ENCODE measurements at regions not wholly inside any gene's neighbourhood (a gene's known extent, or its start where the extent isn't known, plus 50 kb on each side); places are given as distances from the start of the nearest gene placed in this dataset.

DNA sequence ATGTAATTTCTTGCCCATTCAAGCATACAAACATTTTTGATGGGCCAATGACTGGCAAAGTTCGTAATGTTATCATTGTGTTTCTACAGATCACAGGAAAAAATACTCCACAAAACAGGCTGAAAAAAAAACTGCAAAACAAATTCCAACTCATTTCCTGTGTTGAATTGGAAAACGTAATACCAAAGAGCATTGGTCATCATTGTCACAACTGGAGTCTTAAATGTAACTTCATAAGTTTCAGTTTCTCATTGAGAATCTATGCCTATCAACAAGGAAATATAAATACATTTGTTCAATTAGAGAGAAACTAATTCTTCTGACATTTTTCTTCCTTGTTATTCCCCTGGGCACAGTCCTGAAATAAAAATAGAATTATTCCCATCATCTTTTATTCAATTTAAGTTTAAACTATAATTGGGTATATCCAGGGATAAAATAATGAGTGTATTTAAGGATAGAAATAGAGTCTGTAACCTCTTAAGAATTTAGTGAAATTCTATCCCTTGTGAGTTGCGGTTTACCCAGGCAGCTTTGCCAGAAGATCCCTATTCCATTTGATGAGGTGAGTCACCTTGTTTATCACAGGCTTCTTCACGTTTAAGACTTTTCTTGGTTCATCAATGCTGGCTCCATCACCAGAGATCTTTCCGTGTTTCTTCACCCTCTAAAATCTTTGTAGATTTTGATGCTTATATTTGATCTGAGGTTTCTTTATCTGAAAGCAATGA, 112.7 kb upstream of the ITGA1 start:
- in situ Hi-C loops (cut with MboI; ENCODE audit: low pct_unique_long_range_greater_than_20kb in 2 of 9, low sequenced_read_pairs in 9 of 9, unreplicated experiment in 9 of 9): loop anchor here in 4 of 9 experiments (25.0 kb wide), 4 partner anchors 112 to 1713 kb away; partner anchors contain the start of genes ITGA1 (in 1 of the 4) and PELO (in 1 of the 4)
- Histone ChIP-seq H3K27ac (no peak overlapping the region), H3K4me1 (replicated peaks in 1 of 2) (no peaks in the 10 kb centered on the region), H3K4me3 (no peak overlapping the region)
- WGBS, 10 experiments: 29 to 97% (median 82%) methylated on average over 1 to 5 of the region's 5 CpGs
- ATAC-seq (replicated peaks in 6 of 8): peak in 1 of 8 experiments; percentile 27

DNA sequence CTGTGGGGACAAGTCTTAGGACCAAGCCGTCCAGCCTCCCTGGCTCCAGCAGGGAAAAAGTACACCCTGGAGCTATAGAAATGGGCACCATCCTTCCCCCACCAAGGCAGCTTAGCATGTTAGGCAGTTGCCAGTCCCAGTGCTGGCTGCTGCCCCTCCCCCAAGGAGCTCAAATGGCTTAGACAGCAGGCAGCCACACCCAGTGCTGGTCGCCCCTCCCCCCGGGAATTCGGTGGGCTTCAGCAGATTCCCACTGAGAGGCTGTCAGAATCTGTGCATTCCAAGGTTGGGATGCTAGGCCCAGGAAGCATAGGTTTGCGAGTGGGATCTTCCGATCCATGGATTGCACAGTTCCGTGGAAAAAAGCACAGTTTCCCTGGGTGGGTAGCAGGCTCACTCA, 105.2 kb upstream of the ITGA1 start:
- no peak for ATAC-seq (replicated peaks in 6 of 8)
- H3K4me3 ChIP-seq: no peak overlapping the region
- in situ Hi-C loops (cut with MboI; ENCODE audit: low pct_unique_long_range_greater_than_20kb in 2 of 9, low sequenced_read_pairs in 9 of 9, unreplicated experiment in 9 of 9): loop anchor here in 1 of 9 experiments (25.0 kb wide), 2 partner anchors 105 to 230 kb away; partner anchors contain the start of genes ITGA1 and PELO
- 33 to 100% (median 59%) methylated on average over 1 to 5 of the region's 7 CpGs; no CpG with 5 or more reads in 6 of the 10 experiments for WGBS, 10 experiments
- no peak overlapping the region for H3K27ac ChIP-seq
- H3K4me1 ChIP-seq (replicated peaks in 1 of 2): no peaks in the 10 kb centered on the region

DNA sequence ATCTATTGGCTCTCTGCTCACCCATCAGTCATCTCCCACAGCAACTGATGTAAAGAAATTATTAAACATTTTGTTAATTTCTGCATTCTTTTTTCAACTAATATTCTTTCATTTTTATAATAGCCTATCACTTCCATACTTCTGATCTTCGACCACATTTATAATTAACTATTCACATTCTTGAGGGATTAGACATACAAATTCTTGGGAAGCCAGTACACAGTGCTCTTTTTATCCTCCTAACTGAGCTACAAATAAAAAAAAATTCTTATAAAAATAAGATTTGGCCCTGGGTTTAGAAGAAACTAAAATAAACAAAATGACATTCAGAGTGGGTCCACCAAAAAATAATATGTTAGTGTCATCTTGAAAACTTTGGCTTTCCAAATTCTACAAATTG, 103.7 kb upstream of the ITGA1 start:
- 17 to 100% (median 50%) methylated on average over 1 of the region's 1 CpG; no CpG with 5 or more reads in 2 of the 10 experiments for WGBS, 10 experiments
- no peak for ATAC-seq (replicated peaks in 6 of 8)

DNA sequence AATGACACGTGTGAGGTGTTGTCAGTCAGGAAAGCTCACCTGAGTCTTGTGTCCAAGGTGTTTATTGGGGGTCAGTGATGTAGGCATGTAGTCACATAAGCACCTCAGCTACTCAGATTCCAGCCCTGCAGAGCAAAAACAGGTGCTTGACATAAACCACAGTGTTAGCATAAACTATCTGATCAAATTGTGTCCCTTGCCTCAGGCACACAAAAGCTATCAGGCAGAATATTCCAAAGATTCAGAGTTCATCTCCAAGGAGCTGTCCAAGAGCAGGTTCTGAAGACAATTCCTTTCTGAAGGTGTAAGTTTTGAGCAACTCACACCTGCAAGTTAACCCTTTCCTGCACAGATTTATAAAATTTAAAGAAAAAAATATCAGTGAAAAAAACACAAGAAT, 102.2 kb upstream of the ITGA1 start:
- in situ Hi-C loops (cut with MboI; ENCODE audit: low pct_unique_long_range_greater_than_20kb in 2 of 9, low sequenced_read_pairs in 9 of 9, unreplicated experiment in 9 of 9): loop anchor here in 1 of 9 experiments (25.0 kb wide), 2 partner anchors 102 to 227 kb away; partner anchors contain the start of genes ITGA1 and PELO
- 40 to 67% methylated on average over 1 of the region's 1 CpG; no CpG with 5 or more reads in 8 of the 10 experiments for WGBS, 10 experiments
- Histone ChIP-seq H3K4me1 (replicated peaks in 1 of 2) (no peaks in the 10 kb centered on the region), H3K27ac (no peak overlapping the region), H3K4me3 (no peak overlapping the region)
- peak in 2 of 8 experiments; percentile 56 to 67 for ATAC-seq (replicated peaks in 6 of 8)

More for the DNA sequence above, 103.7 kb upstream of the ITGA1 start:
- in situ Hi-C loops (cut with MboI; ENCODE audit: low pct_unique_long_range_greater_than_20kb in 2 of 9, low sequenced_read_pairs in 9 of 9, unreplicated experiment in 9 of 9): loop anchor here in 1 of 9 experiments (25.0 kb wide), 2 partner anchors 103 to 228 kb away; partner anchors contain the start of genes ITGA1 and PELO
- H3K4me1 ChIP-seq (replicated peaks in 1 of 2): no peaks in the 10 kb centered on the region
- no peak overlapping the region for H3K27ac ChIP-seq
- H3K4me3 ChIP-seq: no peak overlapping the region

DNA sequence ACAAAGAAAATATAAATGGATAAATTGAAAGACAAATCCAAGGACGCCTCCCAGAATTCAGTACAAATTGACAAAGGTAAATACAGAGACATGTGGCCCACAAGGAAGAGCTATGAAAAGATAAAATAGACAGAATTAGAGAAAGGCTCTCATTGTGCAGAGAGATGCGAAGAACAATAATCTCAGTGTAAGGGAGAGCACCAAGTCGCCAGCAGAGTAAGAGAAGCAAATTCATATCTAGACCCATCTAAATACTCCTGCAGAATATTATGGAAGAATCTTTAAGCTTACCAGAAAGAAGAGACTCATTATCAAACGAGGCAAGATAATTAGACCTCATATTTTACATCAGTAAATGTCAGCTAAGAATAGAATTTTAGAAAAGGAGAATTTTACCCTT, 101.7 kb upstream of the ITGA1 start:
- Histone ChIP-seq H3K4me1 (replicated peaks in 1 of 2) (no peaks in the 10 kb centered on the region), H3K4me3 (no peak overlapping the region), H3K27ac (no peak overlapping the region)
- in situ Hi-C loops (cut with MboI; ENCODE audit: low pct_unique_long_range_greater_than_20kb in 2 of 9, low sequenced_read_pairs in 9 of 9, unreplicated experiment in 9 of 9): loop anchor here in 1 of 9 experiments (25.0 kb wide), 2 partner anchors 101 to 226 kb away; partner anchors contain the start of genes ITGA1 and PELO
- WGBS, 10 experiments: 62 to 100% (median 72%) methylated on average over 1 to 4 of the region's 4 CpGs
- no peak for ATAC-seq (replicated peaks in 6 of 8)

DNA sequence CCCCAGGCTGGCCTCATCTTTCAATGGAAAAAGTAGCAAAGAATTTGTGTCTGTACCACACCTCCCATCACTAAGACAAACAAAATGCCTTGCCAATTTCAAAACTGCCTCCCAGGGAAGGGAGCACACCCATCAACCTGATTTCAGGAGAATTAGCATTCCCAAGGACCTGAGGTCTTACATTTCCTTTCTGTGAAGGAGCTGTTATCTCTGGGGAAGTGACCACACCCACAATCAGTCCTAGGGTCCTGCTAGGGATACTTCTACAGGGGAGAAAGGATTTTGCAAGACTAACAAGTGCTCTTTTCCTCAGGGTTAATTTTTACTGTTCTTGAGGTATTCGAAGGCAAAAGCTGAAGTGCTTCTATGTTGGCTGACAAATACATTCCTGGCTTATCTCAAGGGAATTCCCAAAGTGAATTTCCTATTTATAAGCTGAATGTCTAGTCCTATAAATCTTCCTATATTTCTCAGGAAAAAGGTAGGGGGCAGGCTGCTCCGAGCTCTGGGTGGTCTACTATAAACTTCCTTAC, 97.4 kb upstream of the ITGA1 start:
- in situ Hi-C loops (cut with MboI; ENCODE audit: low pct_unique_long_range_greater_than_20kb in 2 of 9, low sequenced_read_pairs in 9 of 9, unreplicated experiment in 9 of 9): loop anchor here in 1 of 9 experiments (25.0 kb wide), 2 partner anchors 97 to 222 kb away; partner anchors contain the start of genes ITGA1 and PELO
- peak in 2 of 8 experiments; percentile 19 to 72 for ATAC-seq (replicated peaks in 6 of 8)
- H3K4me3 ChIP-seq: no peak overlapping the region
- 4 to 90% (median 71%) methylated on average over 1 to 2 of the region's 2 CpGs; no CpG with 5 or more reads in 2 of the 10 experiments for WGBS, 10 experiments
- H3K4me1 ChIP-seq (replicated peaks in 1 of 2): peaks cover 0 to 6% of the 10 kb centered on the region in 2 donors
- no peak overlapping the region for H3K27ac ChIP-seq

DNA sequence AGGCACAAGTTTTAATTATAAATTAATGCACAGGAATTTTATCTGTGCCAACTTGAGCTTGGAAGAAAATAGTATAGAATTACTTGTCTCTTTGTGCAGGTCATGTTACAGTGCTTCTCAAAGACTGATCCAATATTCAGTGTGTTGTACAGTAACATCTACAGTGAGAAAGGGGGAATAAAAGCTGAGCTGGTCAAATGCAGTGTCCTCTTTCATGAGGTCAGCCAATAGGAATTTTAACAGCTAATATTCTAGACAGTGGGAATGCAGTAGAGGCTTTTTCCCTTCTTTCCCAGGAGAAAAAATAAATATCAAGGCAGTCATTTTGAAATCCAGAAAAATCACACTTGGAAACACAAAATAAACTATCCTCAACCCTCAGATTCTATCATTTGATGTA, 95.7 kb upstream of the ITGA1 start:
- in situ Hi-C loops (cut with MboI; ENCODE audit: low pct_unique_long_range_greater_than_20kb in 2 of 9, low sequenced_read_pairs in 9 of 9, unreplicated experiment in 9 of 9): loop anchor here in 1 of 9 experiments (25.0 kb wide), 2 partner anchors 95 to 220 kb away; partner anchors contain the start of genes ITGA1 and PELO
- Histone ChIP-seq H3K4me3 (no peak overlapping the region), H3K4me1 (replicated peaks in 1 of 2) (peaks cover 0 to 6% of the 10 kb centered on the region in 2 donors), H3K27ac (no peak overlapping the region)
- ATAC-seq (replicated peaks in 6 of 8): peak in 2 of 8 experiments; percentile 25 to 76

DNA sequence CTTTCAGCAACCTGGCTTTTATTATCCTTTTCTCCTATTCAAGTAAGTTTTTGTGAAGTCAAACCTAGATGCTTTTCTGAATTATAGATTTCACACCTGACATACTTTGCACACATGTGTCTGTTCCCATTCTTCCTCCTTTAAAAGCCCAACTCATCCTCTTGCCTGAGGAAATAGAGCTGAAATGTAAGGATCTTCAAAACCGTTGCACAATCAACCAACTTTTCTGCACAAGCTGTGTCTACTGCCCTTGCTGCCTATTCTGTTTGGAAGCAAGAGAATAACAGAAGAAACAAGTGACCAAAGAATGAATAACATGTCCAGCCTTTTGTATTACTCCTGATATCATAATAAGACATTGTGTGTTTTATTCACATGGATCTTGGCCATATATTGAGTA, 95.1 kb upstream of the ITGA1 start:
- in situ Hi-C loops (cut with MboI; ENCODE audit: low pct_unique_long_range_greater_than_20kb in 2 of 9, low sequenced_read_pairs in 9 of 9, unreplicated experiment in 9 of 9): loop anchor here in 1 of 9 experiments (25.0 kb wide), 2 partner anchors 95 to 220 kb away; partner anchors contain the start of genes ITGA1 and PELO
- Histone ChIP-seq H3K27ac (no peak overlapping the region), H3K4me3 (no peak overlapping the region), H3K4me1 (replicated peaks in 1 of 2) (peaks cover 0 to 6% of the 10 kb centered on the region in 2 donors)
- WGBS, 10 experiments: 25 to 100% (median 64%) methylated on average over 1 of the region's 1 CpG; no CpG with 5 or more reads in 2 of the 10 experiments
- no peak for ATAC-seq (replicated peaks in 6 of 8)

DNA sequence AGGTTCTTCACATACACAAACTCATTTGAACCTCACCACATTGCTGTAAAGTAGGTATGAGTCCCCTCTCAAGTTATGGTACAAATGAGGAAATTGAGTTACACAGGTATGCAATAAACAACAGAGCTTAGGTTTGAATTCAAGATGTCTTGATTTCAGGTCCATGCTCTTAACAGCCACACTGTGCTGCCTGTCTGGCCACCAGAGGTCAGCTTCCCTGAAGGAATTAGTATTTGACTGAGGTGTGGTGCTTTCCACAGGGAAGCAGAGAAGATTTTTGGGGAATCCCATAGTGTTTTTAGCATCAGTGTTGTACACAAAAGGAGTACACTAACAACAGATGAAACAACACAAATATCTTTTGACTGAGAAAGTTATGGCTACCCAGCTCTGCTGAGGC, 94.4 kb upstream of the ITGA1 start:
- no peak overlapping the region for H3K27ac ChIP-seq
- no peak overlapping the region for H3K4me3 ChIP-seq
- H3K4me1 ChIP-seq (replicated peaks in 1 of 2): peaks cover 0 to 6% of the 10 kb centered on the region in 2 donors
- peak in 4 of 8 experiments; percentile 32 to 86 (median 82) for ATAC-seq (replicated peaks in 6 of 8)
- in situ Hi-C loops (cut with MboI; ENCODE audit: low pct_unique_long_range_greater_than_20kb in 2 of 9, low sequenced_read_pairs in 9 of 9, unreplicated experiment in 9 of 9): loop anchor here in 1 of 9 experiments (25.0 kb wide), 2 partner anchors 94 to 219 kb away; partner anchors contain the start of genes ITGA1 and PELO

DNA sequence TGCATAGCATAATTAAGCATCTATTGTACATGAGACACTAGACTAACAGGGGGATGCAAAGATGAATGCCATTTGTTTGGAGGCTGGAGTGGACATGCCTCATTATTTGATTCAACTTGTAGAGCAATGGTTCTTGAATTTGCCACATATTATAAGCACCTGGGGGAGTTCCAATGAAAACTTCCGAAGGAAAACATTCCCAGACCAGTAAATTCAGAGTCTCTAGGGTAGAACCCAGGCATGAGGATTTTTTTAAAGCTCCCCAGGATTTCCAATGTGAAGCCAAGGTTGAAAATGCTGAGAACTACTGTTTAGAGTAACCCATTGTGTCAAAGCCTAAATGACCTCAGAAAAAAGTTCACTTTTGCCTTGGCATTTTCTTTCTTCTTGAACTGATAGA, 93.9 kb upstream of the ITGA1 start:
- peaks cover 0 to 6% of the 10 kb centered on the region in 2 donors for H3K4me1 ChIP-seq (replicated peaks in 1 of 2)
- no peak overlapping the region for H3K27ac ChIP-seq
- no peak overlapping the region for H3K4me3 ChIP-seq
- in situ Hi-C loops (cut with MboI; ENCODE audit: low pct_unique_long_range_greater_than_20kb in 2 of 9, low sequenced_read_pairs in 9 of 9, unreplicated experiment in 9 of 9): loop anchor here in 1 of 9 experiments (25.0 kb wide), 2 partner anchors 93 to 218 kb away; partner anchors contain the start of genes ITGA1 and PELO
- no peak for ATAC-seq (replicated peaks in 6 of 8)
- WGBS, 10 experiments: 78 to 100% (median 93%) methylated on average over 1 of the region's 1 CpG; no CpG with 5 or more reads in 2 of the 10 experiments

DNA sequence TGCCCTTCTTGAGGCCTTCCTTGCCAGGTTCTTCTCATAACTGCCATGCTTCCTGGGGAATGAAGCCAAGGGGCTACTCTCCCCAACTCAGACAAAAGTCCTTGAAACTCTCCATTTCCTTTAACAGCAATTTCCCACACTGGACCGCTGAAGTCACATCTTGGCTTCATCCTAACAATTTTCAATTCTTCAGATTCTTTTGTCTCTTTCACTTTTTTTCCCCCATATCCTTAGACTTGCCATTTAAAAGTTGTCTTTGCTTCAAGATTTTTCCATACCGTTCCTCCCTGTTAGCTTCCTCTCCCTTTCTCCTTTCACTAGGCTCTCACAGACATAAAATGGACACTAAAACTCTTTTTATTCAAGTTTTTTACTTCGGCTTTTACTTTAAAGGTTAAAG, 93.1 kb upstream of the ITGA1 start:
- Histone ChIP-seq H3K4me1 (replicated peaks in 1 of 2) (peaks cover 0 to 6% of the 10 kb centered on the region in 2 donors), H3K27ac (no peak overlapping the region), H3K4me3 (no peak overlapping the region)
- no peak for ATAC-seq (replicated peaks in 6 of 8)
- 54 to 96% (median 87%) methylated on average over 3 of the region's 3 CpGs; no CpG with 5 or more reads in 1 of the 10 experiments for WGBS, 10 experiments
- in situ Hi-C loops (cut with MboI; ENCODE audit: low pct_unique_long_range_greater_than_20kb in 2 of 9, low sequenced_read_pairs in 9 of 9, unreplicated experiment in 9 of 9): loop anchor here in 1 of 9 experiments (25.0 kb wide), 2 partner anchors 93 to 218 kb away; partner anchors contain the start of genes ITGA1 and PELO

DNA sequence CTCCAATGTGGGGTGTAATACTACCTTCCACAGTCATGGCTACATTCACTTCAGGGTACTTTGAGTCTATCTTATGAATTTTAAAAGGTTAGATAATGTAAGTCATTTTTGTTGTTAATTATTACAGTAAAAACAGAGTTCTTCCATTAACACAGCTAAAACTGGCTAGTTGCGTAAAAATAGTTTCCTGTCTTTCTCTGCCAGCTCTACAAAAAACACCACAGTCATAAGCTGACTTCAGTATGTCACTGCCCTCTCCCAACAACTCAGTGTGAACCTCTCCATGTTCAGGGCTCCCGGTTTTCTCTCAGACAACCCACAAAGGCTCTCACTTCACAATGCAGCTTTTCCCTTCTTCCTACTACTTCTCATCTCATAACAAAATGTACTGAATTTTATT, 84.8 kb upstream of the ITGA1 start:
- no peak for ATAC-seq (replicated peaks in 6 of 8)
- Histone ChIP-seq H3K4me1 (replicated peaks in 1 of 2) (no peaks in the 10 kb centered on the region), H3K4me3 (no peak overlapping the region), H3K27ac (no peak overlapping the region)
- WGBS, 10 experiments: 88 to 100% (median 98%) methylated on average over 1 to 2 of the region's 2 CpGs; no CpG with 5 or more reads in 4 of the 10 experiments
- in situ Hi-C loops (cut with MboI; ENCODE audit: low pct_unique_long_range_greater_than_20kb in 2 of 9, low sequenced_read_pairs in 9 of 9, unreplicated experiment in 9 of 9): no loop called here

DNA sequence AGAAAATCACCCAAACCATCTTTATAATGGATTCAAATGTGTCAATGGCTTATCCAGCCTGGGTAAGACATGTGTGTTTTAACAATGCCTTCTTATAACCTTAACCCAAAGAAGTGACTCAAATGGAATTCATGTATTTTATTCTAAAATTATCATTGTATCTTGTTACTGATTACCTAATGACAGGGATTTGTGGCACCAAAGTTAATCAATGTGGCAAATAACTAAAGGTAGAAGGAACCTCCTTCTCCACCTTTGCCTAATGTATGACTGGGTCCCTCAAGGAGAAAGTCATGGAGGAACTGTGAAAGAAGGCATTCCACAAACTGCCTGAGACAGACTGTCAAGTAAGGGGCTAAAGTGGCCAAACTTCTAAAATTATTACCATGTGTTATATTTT, 84.4 kb upstream of the ITGA1 start:
- Histone ChIP-seq H3K4me1 (replicated peaks in 1 of 2) (no peaks in the 10 kb centered on the region), H3K27ac (no peak overlapping the region), H3K4me3 (no peak overlapping the region)
- in situ Hi-C loops (cut with MboI; ENCODE audit: low pct_unique_long_range_greater_than_20kb in 2 of 9, low sequenced_read_pairs in 9 of 9, unreplicated experiment in 9 of 9): no loop called here
- ATAC-seq (replicated peaks in 6 of 8): no peak

Measured in motor neuron (in vitro differentiated cells).